Thoracic aorta (tissue), 2 donors: ENCODE measurements at regions not wholly inside any gene's neighbourhood (a gene's known extent, or its start where the extent isn't known, plus 50 kb on each side); places are given as distances from the start of the nearest gene placed in this dataset.

Source experiments
- ATAC-seq: fragments of 150-250 bp; one replicate; pipeline ENCODE4 v1.8.0; 2017; ENCODE audit warnings: low read depth; ENCODE audit not compliant: insufficient number of reproducible peaks, low FRiP score
- DNase-seq: peaks from one replicate; pipeline ENCODE4 v3.0.0-alpha.2; 2020; ENCODE audit warnings: low spot score
- H3K27ac ChIP-seq, 2 donors: fragments of 200-600 bp; sonication (generic); 1 replicate in 1 of 2; 2 replicates in 1 of 2; pipeline ENCODE4 v1.5.1; 2016; ENCODE audit warnings: mild to moderate bottlenecking in 2 of 2, moderate library complexity in 2 of 2
- H3K27me3 ChIP-seq: fragments of 200-600 bp; sonication (generic); replicated peaks from 2 replicates; pipeline ENCODE4 v1.6.0; 2016; ENCODE audit warnings: mild to moderate bottlenecking; ENCODE audit not compliant: insufficient read depth
- H3K36me3 ChIP-seq: fragments of 200-600 bp; sonication (generic); one replicate; pipeline ENCODE4 v1.5.1; 2016
- H3K4me1 ChIP-seq, 2 donors: fragments of 200-600 bp; sonication (generic); 1 replicate in 1 of 2; 2 replicates in 1 of 2; pipeline versions ENCODE4 v1.5.1 to v1.6.0; 2016; ENCODE audit warnings: low read depth in 2 of 2, mild to moderate bottlenecking in 1 of 2; ENCODE audit not compliant: control insufficient read depth in 1 of 2
- H3K4me3 ChIP-seq: fragments of 200-600 bp; sonication (generic); 2 replicates; pipeline ENCODE4 v1.5.1; 2016; ENCODE audit warnings: mild to moderate bottlenecking
- H3K9me3 ChIP-seq: fragments of 200-600 bp; sonication (generic); 2 replicates; pipeline ENCODE4 v1.5.1; 2016
- CTCF ChIP-seq: fragments of 200-600 bp; sonication (generic); IDR thresholded peaks from one replicate; pipeline ENCODE4 v1.5.1; 2019; ENCODE audit warnings: antibody characterized with exemption

- no peaks in the 10 kb centered on the region for H3K27me3 ChIP-seq
- H3K9me3 ChIP-seq, result no peaks in the 10 kb centered on the region
- peak overlapping the region; percentile 69 for H3K4me3 ChIP-seq
- H3K4me1 ChIP-seq, result no peaks in the 10 kb centered on the region
- no peaks in the 10 kb centered on the region for H3K36me3 ChIP-seq
- TF ChIP-seq CTCF, result no peak
- DNase-seq (no peak), ATAC-seq (no peak)
- no peak overlapping the region for H3K27ac ChIP-seq
These were observed 326.6 kb upstream of the F9 start for GRCh38 chrX:139203651-139204570.

- no peak for ATAC-seq
- DNase-seq, result no peak
- Histone ChIP-seq H3K36me3 (no peaks in the 10 kb centered on the region), H3K4me1 (no peaks in the 10 kb centered on the region), H3K27ac (no peak overlapping the region), H3K27me3 (no peaks in the 10 kb centered on the region), H3K9me3 (no peaks in the 10 kb centered on the region), H3K4me3 (no peak overlapping the region)
- TF ChIP-seq CTCF, result no peak
These were observed 327.7 kb upstream of the F9 start for GRCh38 chrX:139202742-139203420.

- Histone ChIP-seq H3K9me3 (no peaks in the 10 kb centered on the region), H3K27ac (no peak overlapping the region), H3K4me3 (no peak overlapping the region), H3K27me3 (no peaks in the 10 kb centered on the region), H3K4me1 (no peaks in the 10 kb centered on the region), H3K36me3 (no peaks in the 10 kb centered on the region)
- no peak for TF ChIP-seq CTCF
- DNase-seq (no peak), ATAC-seq (no peak)
These were observed 328.6 kb upstream of the F9 start for GRCh38 chrX:139201924-139202323.

GRCh38 chrX:139200793-139201192 lies 329.7 kb upstream of the F9 start:
- no peak for ATAC-seq
- Histone ChIP-seq H3K27ac (no peak overlapping the region), H3K27me3 (no peaks in the 10 kb centered on the region), H3K36me3 (no peaks in the 10 kb centered on the region), H3K4me1 (no peaks in the 10 kb centered on the region), H3K9me3 (no peaks in the 10 kb centered on the region), H3K4me3 (no peak overlapping the region)
- no peak for DNase-seq
- TF ChIP-seq CTCF, result no peak

GRCh38 chrX:139200346-139200745 lies 330.2 kb upstream of the F9 start:
- H3K4me3 ChIP-seq, result no peak overlapping the region
- ATAC-seq (no peak), DNase-seq (no peak)
- H3K27ac ChIP-seq, result no peak overlapping the region
- H3K9me3 ChIP-seq, result no peaks in the 10 kb centered on the region
- no peak for TF ChIP-seq CTCF
- no peaks in the 10 kb centered on the region for H3K36me3 ChIP-seq
- no peaks in the 10 kb centered on the region for H3K4me1 ChIP-seq
- no peaks in the 10 kb centered on the region for H3K27me3 ChIP-seq
